ENCODE measurements at regions not wholly inside any gene's neighbourhood (a gene's known extent, or its start where the extent isn't known, plus 50 kb on each side); places are given as distances from the start of the nearest gene placed in this dataset.

- WGBS, 2 experiments (ENCODE audit: extremely low coverage in 2 of 2, insufficient read length in 1 of 2), result no CpG with 5 or more reads among the region's 3 CpGs
- Histone ChIP-seq H4K91ac (ENCODE audit: insufficient read depth, low read depth, low read length) (no peak overlapping the region), H4K5ac (ENCODE audit: low read depth, low read length) (no peak overlapping the region), H3K9ac (ENCODE audit: low read depth, low read length) (no peak overlapping the region), H4K8ac (ENCODE audit: low read depth in 2 of 2, low read length in 2 of 2) (no peak overlapping the region), H3K27me3 (ENCODE audit: control insufficient read depth, insufficient read depth, low read length) (no peaks in the 10 kb centered on the region), H3K23ac (ENCODE audit: low read depth, low read length) (no peak overlapping the region), H2AK9ac (replicated peaks; ENCODE audit: low read depth, low read length, poor library complexity) (no peak overlapping the region), H3K27ac (ENCODE audit: insufficient read depth, low read length) (no peak overlapping the region), H3K14ac (replicated peaks; ENCODE audit: low read depth, low read length) (no peak overlapping the region), H2BK15ac (ENCODE audit: low read depth, low read length) (no peak overlapping the region), H3K9me3 (ENCODE audit: control insufficient read depth, insufficient read depth, low read length) (peaks cover 2% of the 10 kb centered on the region; the same call in 1 of the 2 replicates), H3K9me1 (ENCODE audit: insufficient read depth, low read length) (no peaks in the 10 kb centered on the region), H3K4me1 (ENCODE audit: control insufficient read depth, insufficient read depth, low read length) (no peaks in the 10 kb centered on the region), H2AFZ (replicated peaks; ENCODE audit: low read length, poor library complexity) (no peak overlapping the region), H3K4ac (ENCODE audit: low read depth, low read length) (no peak overlapping the region), H3K79me1 (ENCODE audit: low read depth in 1 of 2, low read length in 2 of 2) (no peaks in the 10 kb centered on the region), H4K20me1 (ENCODE audit: insufficient read depth, low read length) (no peaks in the 10 kb centered on the region), H3K18ac (ENCODE audit: low read depth, low read length) (no peak overlapping the region), H3K4me3 (ENCODE audit: insufficient read depth, low read depth, low read length) (no peak overlapping the region), H2AK5ac (ENCODE audit: low read depth, low read length) (no peak overlapping the region), H2BK5ac (ENCODE audit: low read depth, low read length, poor library complexity, severe bottlenecking) (no peak overlapping the region), H2BK20ac (ENCODE audit: low read depth, low read length) (no peak overlapping the region), H3K4me2 (ENCODE audit: low read depth, low read length) (no peak overlapping the region), H3K56ac (ENCODE audit: extremely low read depth, insufficient read depth, low read length) (no peak overlapping the region), H3K36me3 (ENCODE audit: control insufficient read depth, insufficient read depth, low read length) (no peaks in the 10 kb centered on the region), H2BK120ac (ENCODE audit: low read depth, low read length) (no peak overlapping the region)
- intact Hi-C loops (cut with micrococcal nuclease), result no loop called here
- ATAC-seq (ENCODE audit: low read depth) (no peak), DNase-seq (no peak)
- BruUV-seq (replicated peaks), result no TSS peak
- dilution Hi-C loops (cut with HindIII; ENCODE audit: low sequenced_read_pairs, unreplicated experiment), result no loop called here
- ChIA-PET POLR2A (ENCODE audit: unreplicated experiment) (no interaction called here), CTCF (no interaction called here)
- in situ Hi-C loops (cut with MboI; ENCODE audit: low sequenced_read_pairs), result no loop called here
- no peak for TF ChIP-seq FOS (IDR thresholded peaks at IDR 0.05; ENCODE audit: low read depth, low read length)
- TF ChIP-seq MXI1 (IDR thresholded peaks at IDR 0.05; ENCODE audit: borderline replicate concordance, low read depth, low read length), result no peak
- no peak for TF ChIP-seq CHD1 (IDR thresholded peaks at IDR 0.05; ENCODE audit: low read depth, low read length)
- TF ChIP-seq MAZ (IDR thresholded peaks at IDR 0.05; ENCODE audit: borderline replicate concordance, low read depth, low read length), result no peak
- TF ChIP-seq POLR2A (IDR thresholded peaks at IDR 0.05; ENCODE audit: low read depth, low read length), result no peak
- TF ChIP-seq SMC3 (IDR thresholded peaks at IDR 0.05; ENCODE audit: low read depth, low read length), result no peak
- no peak for TF ChIP-seq CTCF (conservative IDR thresholded peaks at IDR 0.05; ENCODE audit: low read depth, low read length)
- no peak for TF ChIP-seq NFE2L2 (IDR thresholded peaks at IDR 0.05; ENCODE audit: low read depth, low read length)
- TF ChIP-seq, protein P1, sequence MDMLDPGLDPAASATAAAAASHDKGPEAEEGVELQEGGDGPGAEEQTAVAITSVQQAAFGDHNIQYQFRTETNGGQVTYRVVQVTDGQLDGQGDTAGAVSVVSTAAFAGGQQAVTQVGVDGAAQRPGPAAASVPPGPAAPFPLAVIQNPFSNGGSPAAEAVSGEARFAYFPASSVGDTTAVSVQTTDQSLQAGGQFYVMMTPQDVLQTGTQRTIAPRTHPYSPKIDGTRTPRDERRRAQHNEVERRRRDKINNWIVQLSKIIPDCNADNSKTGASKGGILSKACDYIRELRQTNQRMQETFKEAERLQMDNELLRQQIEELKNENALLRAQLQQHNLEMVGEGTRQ (IDR thresholded peaks at IDR 0.05; ENCODE audit: low read depth, low read length), result no peak
- no peak for TF ChIP-seq RAD21 (IDR thresholded peaks at IDR 0.05; ENCODE audit: low read length)
- no peak for TF ChIP-seq CEBPB (IDR thresholded peaks at IDR 0.05; ENCODE audit: low read depth, low read length)
- TF ChIP-seq, protein P2, sequence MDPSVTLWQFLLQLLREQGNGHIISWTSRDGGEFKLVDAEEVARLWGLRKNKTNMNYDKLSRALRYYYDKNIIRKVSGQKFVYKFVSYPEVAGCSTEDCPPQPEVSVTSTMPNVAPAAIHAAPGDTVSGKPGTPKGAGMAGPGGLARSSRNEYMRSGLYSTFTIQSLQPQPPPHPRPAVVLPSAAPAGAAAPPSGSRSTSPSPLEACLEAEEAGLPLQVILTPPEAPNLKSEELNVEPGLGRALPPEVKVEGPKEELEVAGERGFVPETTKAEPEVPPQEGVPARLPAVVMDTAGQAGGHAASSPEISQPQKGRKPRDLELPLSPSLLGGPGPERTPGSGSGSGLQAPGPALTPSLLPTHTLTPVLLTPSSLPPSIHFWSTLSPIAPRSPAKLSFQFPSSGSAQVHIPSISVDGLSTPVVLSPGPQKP (IDR thresholded peaks at IDR 0.05; ENCODE audit: borderline replicate concordance, low read depth, low read length), result no peak
- no peak for TF ChIP-seq RFX5 (IDR thresholded peaks at IDR 0.05; ENCODE audit: low read depth, low read length)
These were observed 1280.8 kb upstream of the AUTS2 start for GRCh38 chr7:68317476-68317875.

Data from IMR-90 (cell line).